Ishikawa (cell line): ENCODE measurements at regions not wholly inside any gene's neighbourhood (a gene's known extent, or its start where the extent isn't known, plus 50 kb on each side); places are given as distances from the start of the nearest gene placed in this dataset.

Experiments
- CEBPB ChIP-seq: IDR thresholded peaks from 2 replicates; pipeline ENCODE4 v1.6.1; 2012
- CREB1 ChIP-seq: IDR thresholded peaks from 2 replicates; pipeline ENCODE4 v1.6.1; 2012; ENCODE audit warnings: low read depth
- EGR1 ChIP-seq: IDR thresholded peaks from 2 replicates; pipeline ENCODE4 v1.6.1; 2012
- EP300 ChIP-seq: IDR thresholded peaks from 2 replicates; pipeline ENCODE4 v1.6.1; 2012; ENCODE audit warnings: borderline replicate concordance
- FOXM1 ChIP-seq: IDR thresholded peaks from 2 replicates; pipeline ENCODE4 v1.6.1; 2012; ENCODE audit warnings: low read depth, borderline replicate concordance
- MAX ChIP-seq: IDR thresholded peaks from 2 replicates; pipeline ENCODE4 v1.6.1; 2012
- NFIC ChIP-seq: IDR thresholded peaks from 2 replicates; pipeline ENCODE4 v1.6.1; 2012
- RAD21 ChIP-seq: IDR thresholded peaks from 2 replicates; pipeline ENCODE4 v1.6.1; 2012; ENCODE audit warnings: low read depth
- REST ChIP-seq: IDR thresholded peaks from 2 replicates; pipeline ENCODE4 v1.6.1; 2012; ENCODE audit warnings: low read depth, mild to moderate bottlenecking
- TAF1 ChIP-seq: IDR thresholded peaks from 2 replicates; pipeline ENCODE4 v1.6.1; 2012; ENCODE audit warnings: low read depth, mild to moderate bottlenecking
- TCF12 ChIP-seq: IDR thresholded peaks from 2 replicates; pipeline ENCODE4 v1.6.1; 2012; ENCODE audit warnings: low read depth
- TEAD4 ChIP-seq: IDR thresholded peaks from 2 replicates; pipeline ENCODE4 v1.6.1; 2012
- USF1 ChIP-seq: IDR thresholded peaks from 2 replicates; pipeline ENCODE4 v1.6.1; 2012
- YY1 ChIP-seq: IDR thresholded peaks from 2 replicates; pipeline ENCODE4 v1.6.1; 2012; ENCODE audit warnings: low read depth
- ZBTB7A ChIP-seq: IDR thresholded peaks from 2 replicates; pipeline ENCODE4 v1.6.1; 2012; ENCODE audit warnings: low read depth

GRCh38 chr22:48376428-48376827 is 1451.2 kb downstream of the BRD1 start:
- TF ChIP-seq TAF1 (no peak), ZBTB7A (no peak), CEBPB (no peak), REST (no peak), YY1 (no peak)

- no peak for TF ChIP-seq TAF1
- no peak for TF ChIP-seq YY1
- TF ChIP-seq REST: no peak
- no peak for TF ChIP-seq EGR1
- TF ChIP-seq USF1: no peak
- TF ChIP-seq RAD21: no peak
- no peak for TF ChIP-seq MAX
- no peak for TF ChIP-seq CREB1
- no peak for TF ChIP-seq CEBPB
- no peak for TF ChIP-seq EP300
- TF ChIP-seq TEAD4: no peak
- TF ChIP-seq FOXM1: no peak
- TF ChIP-seq NFIC: no peak
- TF ChIP-seq ZBTB7A: no peak
- TF ChIP-seq TCF12: no peak
These were observed 1454.0 kb downstream of the BRD1 start for GRCh38 chr22:48373626-48374173.

- TF ChIP-seq FOXM1: no peak
- TF ChIP-seq ZBTB7A: no peak
- no peak for TF ChIP-seq CEBPB
- TF ChIP-seq RAD21: no peak
- no peak for TF ChIP-seq TCF12
- no peak for TF ChIP-seq USF1
- no peak for TF ChIP-seq YY1
- no peak for TF ChIP-seq TEAD4
- TF ChIP-seq REST: no peak
- TF ChIP-seq EP300: no peak
- no peak for TF ChIP-seq CREB1
- no peak for TF ChIP-seq TAF1
- no peak for TF ChIP-seq NFIC
- no peak for TF ChIP-seq EGR1
- no peak for TF ChIP-seq MAX
These were observed 1455.3 kb downstream of the BRD1 start for GRCh38 chr22:48372390-48372789.

GRCh38 chr22:48371391-48371790 is 1456.3 kb downstream of the BRD1 start:
- TF ChIP-seq TAF1 (no peak), REST (no peak), CEBPB (no peak), FOXM1 (no peak), NFIC (no peak), RAD21 (no peak)
